Lower lobe of right lung (tissue), 2 donors: ENCODE measurements at regions not wholly inside any gene's neighbourhood (a gene's known extent, or its start where the extent isn't known, plus 50 kb on each side); places are given as distances from the start of the nearest gene placed in this dataset.

Source experiments
- ATAC-seq, 2 donors: fragments of 200-7000 bp; cut with Tn5 transposase; one replicate each; pipeline ENCODE4 v1.9.1; 2020 to 2022; ENCODE audit warnings: mild to moderate bottlenecking in 2 of 2, moderate library complexity in 2 of 2
- DNase-seq: peaks from one replicate; pipeline ENCODE4 v3.0.0-alpha.2; 2020
- H3K27ac ChIP-seq: fragments of 200-600 bp; one replicate; pipeline ENCODE4 v1.8.0; 2022
- H3K27me3 ChIP-seq: fragments of 200-600 bp; one replicate; pipeline ENCODE4 v1.8.0; 2022; ENCODE audit warnings: low read depth
- H3K36me3 ChIP-seq: fragments of 200-600 bp; one replicate; pipeline ENCODE4 v1.8.0; 2022; ENCODE audit warnings: mild to moderate bottlenecking
- H3K4me1 ChIP-seq: fragments of 200-600 bp; one replicate; pipeline ENCODE4 v1.8.0; 2022
- H3K4me3 ChIP-seq: fragments of 200-600 bp; one replicate; pipeline ENCODE4 v1.8.0; 2022; ENCODE audit warnings: mild to moderate bottlenecking
- H3K9me3 ChIP-seq: fragments of 200-600 bp; one replicate; pipeline ENCODE4 v1.8.0; 2022
- CTCF ChIP-seq: fragments of 200-600 bp; IDR thresholded peaks from one replicate; pipeline ENCODE4 v1.8.0; 2022; ENCODE audit warnings: antibody characterized with exemption, mild to moderate bottlenecking
- intact Hi-C: fragments of 100-400 bp; cut with DNase I; formaldehyde crosslinking; loops from one replicate; pipeline ENCODE4 v1.11.0; 2022
- donor health status: DM: no; HTN: yes; CAD: no; lungs with severe emphysema.

GRCh38 chr21:20004367-20004766 lies 993.8 kb upstream of the NCAM2 start:
- no peak overlapping the region for H3K4me3 ChIP-seq
- no peak for TF ChIP-seq CTCF
- DNase-seq: no peak
- no peaks in the 10 kb centered on the region for H3K27me3 ChIP-seq
- no peak for ATAC-seq
- H3K4me1 ChIP-seq: no peaks in the 10 kb centered on the region
- no peaks in the 10 kb centered on the region for H3K36me3 ChIP-seq
- intact Hi-C loops: no loop called here
- H3K27ac ChIP-seq: no peak overlapping the region
- H3K9me3 ChIP-seq: peaks cover 4% of the 10 kb centered on the region

- TF ChIP-seq CTCF: no peak
- no peaks in the 10 kb centered on the region for H3K36me3 ChIP-seq
- H3K9me3 ChIP-seq: no peaks in the 10 kb centered on the region
- H3K27ac ChIP-seq: no peak overlapping the region
- H3K4me3 ChIP-seq: no peak overlapping the region
- no peaks in the 10 kb centered on the region for H3K27me3 ChIP-seq
- H3K4me1 ChIP-seq: no peaks in the 10 kb centered on the region
- DNase-seq (peak; percentile 28), ATAC-seq (peak; percentile 62 to 67)
- intact Hi-C loops: no loop called here
Measured at GRCh38 chr21:20010691-20011200, 987.5 kb upstream of the NCAM2 start.

- H3K27ac ChIP-seq: no peak overlapping the region
- H3K4me1 ChIP-seq: no peaks in the 10 kb centered on the region
- no peaks in the 10 kb centered on the region for H3K36me3 ChIP-seq
- H3K4me3 ChIP-seq: no peak overlapping the region
- no peak for TF ChIP-seq CTCF
- intact Hi-C loops: no loop called here
- no peak for ATAC-seq
- no peaks in the 10 kb centered on the region for H3K27me3 ChIP-seq
- no peaks in the 10 kb centered on the region for H3K9me3 ChIP-seq
- DNase-seq: no peak
Measured at GRCh38 chr21:20013851-20014250, 984.4 kb upstream of the NCAM2 start.

- Histone ChIP-seq H3K4me1 (no peaks in the 10 kb centered on the region), H3K9me3 (no peaks in the 10 kb centered on the region), H3K36me3 (no peaks in the 10 kb centered on the region), H3K27ac (no peak overlapping the region), H3K4me3 (no peak overlapping the region), H3K27me3 (no peaks in the 10 kb centered on the region)
- no peak for ATAC-seq
- no peak for DNase-seq
- intact Hi-C loops: no loop called here
- TF ChIP-seq CTCF: no peak
Measured at GRCh38 chr21:20016435-20017005, 981.7 kb upstream of the NCAM2 start.

- no peak overlapping the region for H3K27ac ChIP-seq
- TF ChIP-seq CTCF: no peak
- ATAC-seq: no peak
- no peak for DNase-seq
- H3K27me3 ChIP-seq: no peaks in the 10 kb centered on the region
- no peak overlapping the region for H3K4me3 ChIP-seq
- H3K9me3 ChIP-seq: no peaks in the 10 kb centered on the region
- H3K4me1 ChIP-seq: no peaks in the 10 kb centered on the region
- intact Hi-C loops: no loop called here
- H3K36me3 ChIP-seq: no peaks in the 10 kb centered on the region
Measured at GRCh38 chr21:20020026-20020425, 978.2 kb upstream of the NCAM2 start.

GRCh38 chr21:20023193-20023592 lies 975.0 kb upstream of the NCAM2 start:
- no peak for TF ChIP-seq CTCF
- H3K36me3 ChIP-seq: no peaks in the 10 kb centered on the region
- H3K27me3 ChIP-seq: no peaks in the 10 kb centered on the region
- DNase-seq (no peak), ATAC-seq (no peak)
- H3K4me3 ChIP-seq: no peak overlapping the region
- no peaks in the 10 kb centered on the region for H3K4me1 ChIP-seq
- no peak overlapping the region for H3K27ac ChIP-seq
- H3K9me3 ChIP-seq: no peaks in the 10 kb centered on the region
- intact Hi-C loops: no loop called here
